ENCODE measurements at regions not wholly inside any gene's neighbourhood (a gene's known extent, or its start where the extent isn't known, plus 50 kb on each side); places are given as distances from the start of the nearest gene placed in this dataset.

DNA sequence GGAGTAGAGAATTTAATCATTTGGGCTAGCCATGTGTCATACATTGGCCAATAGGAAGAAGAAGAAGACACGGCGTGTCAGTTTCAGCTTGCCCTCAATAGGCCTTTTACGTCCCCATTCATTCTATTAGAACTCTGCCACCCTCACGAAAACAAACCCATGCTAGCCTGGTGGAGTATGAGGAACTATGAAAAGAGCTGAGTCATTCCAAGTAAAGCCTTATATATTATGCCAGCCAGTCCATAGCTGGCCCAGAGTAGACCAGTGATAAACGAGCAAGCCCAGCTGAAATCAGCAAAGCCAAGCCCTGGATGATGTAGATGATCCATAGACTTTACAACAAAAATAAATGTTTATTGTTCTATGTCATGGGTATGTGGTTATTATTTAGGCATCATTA, 895.1 kb downstream of the TLE1 start:
- TF ChIP-seq, protein P1, sequence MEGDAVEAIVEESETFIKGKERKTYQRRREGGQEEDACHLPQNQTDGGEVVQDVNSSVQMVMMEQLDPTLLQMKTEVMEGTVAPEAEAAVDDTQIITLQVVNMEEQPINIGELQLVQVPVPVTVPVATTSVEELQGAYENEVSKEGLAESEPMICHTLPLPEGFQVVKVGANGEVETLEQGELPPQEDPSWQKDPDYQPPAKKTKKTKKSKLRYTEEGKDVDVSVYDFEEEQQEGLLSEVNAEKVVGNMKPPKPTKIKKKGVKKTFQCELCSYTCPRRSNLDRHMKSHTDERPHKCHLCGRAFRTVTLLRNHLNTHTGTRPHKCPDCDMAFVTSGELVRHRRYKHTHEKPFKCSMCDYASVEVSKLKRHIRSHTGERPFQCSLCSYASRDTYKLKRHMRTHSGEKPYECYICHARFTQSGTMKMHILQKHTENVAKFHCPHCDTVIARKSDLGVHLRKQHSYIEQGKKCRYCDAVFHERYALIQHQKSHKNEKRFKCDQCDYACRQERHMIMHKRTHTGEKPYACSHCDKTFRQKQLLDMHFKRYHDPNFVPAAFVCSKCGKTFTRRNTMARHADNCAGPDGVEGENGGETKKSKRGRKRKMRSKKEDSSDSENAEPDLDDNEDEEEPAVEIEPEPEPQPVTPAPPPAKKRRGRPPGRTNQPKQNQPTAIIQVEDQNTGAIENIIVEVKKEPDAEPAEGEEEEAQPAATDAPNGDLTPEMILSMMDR (conservative IDR thresholded peaks at IDR 0.05 in 1 of 2, IDR thresholded peaks at IDR 0.05 in 1 of 2; ENCODE audit: extremely low read depth in 1 of 2, insufficient read depth in 1 of 2, low read depth in 1 of 2, low read length in 2 of 2): no peak
- TF ChIP-seq EZH2 (IDR thresholded peaks at IDR 0.05; ENCODE audit: borderline replicate concordance, low read length): no peak

All from mammary epithelial cell (primary cell).